PC-3 (cell line): ENCODE measurements at regions not wholly inside any gene's neighbourhood (a gene's known extent, or its start where the extent isn't known, plus 50 kb on each side); places are given as distances from the start of the nearest gene placed in this dataset.

Experiments used
- ATAC-seq: fragments of 200-7000 bp; cut with Tn5 transposase; 2 replicates; pipeline ENCODE4 v1.9.1; 2020; ENCODE audit warnings: mild to moderate bottlenecking, moderate library complexity
- BruUV-seq: library from RNA; stranded (reverse); fragments of 400-500 nt; replicated peaks from 2 replicates; lab custom pipeline; 2021; lab: Mats Ljungman, UMichigan
- CTCF ChIA-PET: fragments of 300-600 bp; sonication (Branson Sonifier 250); formaldehyde crosslinking; loops from one replicate; lab custom pipeline; 2022; ENCODE audit warnings: antibody characterized with exemption; lab: Charles Lee
- POLR2A ChIA-PET: fragments of 300-600 bp; sonication (Branson Sonifier 250); formaldehyde crosslinking; loops from one replicate; lab custom pipeline; 2022; ENCODE audit warnings: antibody characterized with exemption; ENCODE audit not compliant: unreplicated experiment; lab: Charles Lee
- DNase-seq: peaks from one replicate; pipeline ENCODE4 v3.0.0-alpha.2; 2015
- H2AFZ ChIP-seq: fragments of 300-600 bp; sonication (generic); 2 replicates; pipeline ENCODE4 v1.6.0; 2016; ENCODE audit warnings: antibody characterized with exemption, low read length
- H3F3A ChIP-seq: fragments of 300-600 bp; sonication (generic); one replicate; pipeline ENCODE4 v1.6.0; 2017; ENCODE audit warnings: antibody characterized with exemption, low read length, control low read depth, mild to moderate bottlenecking; ENCODE audit not compliant: unreplicated experiment
- H3K27ac ChIP-seq: fragments of 300-600 bp; sonication (generic); 2 replicates; pipeline ENCODE4 v1.5.1; 2016; ENCODE audit warnings: mild to moderate bottlenecking, low read length
- H3K27me3 ChIP-seq: fragments of 300-600 bp; sonication (generic); 2 replicates; pipeline ENCODE4 v1.6.1; 2016; ENCODE audit warnings: low read length, mixed read lengths
- H3K36me3 ChIP-seq: fragments of 300-600 bp; sonication (generic); 2 replicates; pipeline ENCODE4 v1.6.1; 2016; ENCODE audit warnings: low read depth, mixed run types, low read length, mixed read lengths
- H3K4me1 ChIP-seq: fragments of 300-600 bp; sonication (generic); 2 replicates; pipeline ENCODE4 v1.5.1; 2016; ENCODE audit warnings: low read length; ENCODE audit not compliant: insufficient read depth
- H3K4me2 ChIP-seq: fragments of 300-600 bp; sonication (generic); 2 replicates; pipeline ENCODE4 v1.6.0; 2016; ENCODE audit warnings: low read length
- H3K4me3 ChIP-seq: fragments of 300-600 bp; sonication (generic); 2 replicates; pipeline ENCODE4 v1.5.1; 2016; ENCODE audit warnings: mild to moderate bottlenecking, low read length, mixed read lengths
- H3K79me2 ChIP-seq: fragments of 300-600 bp; sonication (generic); 2 replicates; pipeline ENCODE4 v1.6.1; 2017; ENCODE audit warnings: low read length, mixed read lengths
- H3K9ac ChIP-seq: fragments of 300-600 bp; sonication (generic); 2 replicates; pipeline ENCODE4 v1.6.0; 2016; ENCODE audit warnings: mild to moderate bottlenecking, low read length
- H3K9me2 ChIP-seq: fragments of 300-600 bp; sonication (generic); replicated peaks from 2 replicates; pipeline ENCODE4 v1.6.1; 2016; ENCODE audit warnings: mixed run types, low read length, mixed read lengths
- H3K9me3 ChIP-seq: fragments of 300-600 bp; sonication (generic); 2 replicates; pipeline ENCODE4 v1.6.1; 2016; ENCODE audit warnings: low read length, mixed read lengths
- H4K20me1 ChIP-seq: fragments of 300-600 bp; sonication (generic); 2 replicates; pipeline ENCODE4 v1.6.1; 2016; ENCODE audit warnings: low read length, mixed read lengths
- EZH2 ChIP-seq: fragments of 300-600 bp; sonication (generic); IDR thresholded peaks from one replicate; pipeline ENCODE4 v1.6.1; 2017; ENCODE audit warnings: antibody characterized with exemption, mild to moderate bottlenecking, low read length; ENCODE audit not compliant: unreplicated experiment
- EZH2phosphoT487 ChIP-seq: fragments of 300-600 bp; sonication (generic); IDR thresholded peaks from 2 replicates; pipeline ENCODE4 v1.6.1; 2018; ENCODE audit warnings: mild to moderate bottlenecking, antibody characterized with exemption, low read length, borderline replicate concordance
- intact Hi-C: fragments of 100-400 bp; cut with micrococcal nuclease; formaldehyde crosslinking; loops from 2 replicates; pipeline ENCODE4 v1.9.0; 2023
- TF ChIP-seq, protein P1 (sequence below): fragments of 300-600 bp; sonication (generic); conservative IDR thresholded peaks from 2 replicates; pipeline ENCODE4 v1.5.1; 2017; ENCODE audit warnings: antibody characterized with exemption, low read depth, mild to moderate bottlenecking, low read length

DNA sequence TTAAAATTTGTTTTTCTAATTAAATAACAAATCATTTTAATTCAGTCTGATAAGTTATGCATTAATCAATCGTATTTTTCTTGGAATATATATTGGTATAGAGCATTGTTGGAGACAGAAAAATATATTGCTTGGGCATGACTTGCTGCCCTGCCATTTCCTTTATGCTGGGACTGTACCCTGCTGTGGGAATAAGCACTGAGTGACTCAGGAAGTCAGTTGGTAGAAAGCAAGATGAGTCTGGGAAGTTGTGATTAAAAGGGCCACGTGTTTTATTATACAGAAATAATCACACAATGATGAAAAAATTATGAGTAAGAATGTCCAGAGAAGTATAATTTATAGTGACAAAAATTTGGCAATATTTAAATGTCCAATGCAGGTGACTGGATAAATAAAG, 139.5 kb downstream of the KIF18A start:
- ATAC-seq = no peak

DNA sequence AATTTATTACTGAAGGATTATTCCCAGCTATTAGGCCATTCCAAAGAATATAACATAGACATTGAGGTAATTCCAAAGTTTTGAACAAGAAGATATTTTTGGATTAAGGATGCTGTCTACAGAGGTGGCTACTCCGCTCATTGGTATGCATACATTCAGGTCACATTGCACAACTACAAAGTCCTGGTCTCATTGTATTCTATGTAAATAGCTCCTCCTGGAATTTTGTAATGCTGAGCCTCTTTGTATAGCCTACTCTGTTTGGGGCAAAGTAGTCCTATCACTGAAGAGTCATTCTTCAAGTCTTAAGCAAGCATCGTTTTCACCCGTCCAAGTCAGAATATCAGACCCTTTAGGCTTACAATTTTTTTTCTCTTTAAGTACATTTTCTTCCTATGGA, 142.4 kb downstream of the KIF18A start:
- Histone ChIP-seq H3K9me3 (no peaks in the 10 kb centered on the region), H3K27me3 (no peaks in the 10 kb centered on the region), H3K9me2 (no peaks in the 10 kb centered on the region), H3K27ac (no peak overlapping the region), H3K4me2 (no peak overlapping the region), H3K4me1 (peaks cover 7% of the 10 kb centered on the region; the same call in 1 of the 2 replicates), H3K36me3 (no peaks in the 10 kb centered on the region), H3K9ac (no peak overlapping the region), H4K20me1 (no peaks in the 10 kb centered on the region), H3K4me3 (no peak overlapping the region), H3K79me2 (no peaks in the 10 kb centered on the region), H2AFZ (no peak overlapping the region), H3F3A (no peaks in the 10 kb centered on the region)
- no peak for ATAC-seq
- intact Hi-C loops = no loop called here
- TF ChIP-seq, protein P1, sequence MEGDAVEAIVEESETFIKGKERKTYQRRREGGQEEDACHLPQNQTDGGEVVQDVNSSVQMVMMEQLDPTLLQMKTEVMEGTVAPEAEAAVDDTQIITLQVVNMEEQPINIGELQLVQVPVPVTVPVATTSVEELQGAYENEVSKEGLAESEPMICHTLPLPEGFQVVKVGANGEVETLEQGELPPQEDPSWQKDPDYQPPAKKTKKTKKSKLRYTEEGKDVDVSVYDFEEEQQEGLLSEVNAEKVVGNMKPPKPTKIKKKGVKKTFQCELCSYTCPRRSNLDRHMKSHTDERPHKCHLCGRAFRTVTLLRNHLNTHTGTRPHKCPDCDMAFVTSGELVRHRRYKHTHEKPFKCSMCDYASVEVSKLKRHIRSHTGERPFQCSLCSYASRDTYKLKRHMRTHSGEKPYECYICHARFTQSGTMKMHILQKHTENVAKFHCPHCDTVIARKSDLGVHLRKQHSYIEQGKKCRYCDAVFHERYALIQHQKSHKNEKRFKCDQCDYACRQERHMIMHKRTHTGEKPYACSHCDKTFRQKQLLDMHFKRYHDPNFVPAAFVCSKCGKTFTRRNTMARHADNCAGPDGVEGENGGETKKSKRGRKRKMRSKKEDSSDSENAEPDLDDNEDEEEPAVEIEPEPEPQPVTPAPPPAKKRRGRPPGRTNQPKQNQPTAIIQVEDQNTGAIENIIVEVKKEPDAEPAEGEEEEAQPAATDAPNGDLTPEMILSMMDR = no peak
- TF ChIP-seq EZH2 = no peak
- no peak for TF ChIP-seq EZH2phosphoT487
- ChIA-PET CTCF (interaction anchor here (0.6 kb wide), 1 partner anchor 248 kb away, joined by 3 read pairs; no protein-coding TSS in a partner anchor), POLR2A (no interaction called here)
- BruUV-seq = no TSS peak
- DNase-seq = no peak

More for the DNA sequence above, 139.5 kb downstream of the KIF18A start:
- Histone ChIP-seq H3K9me2 (no peaks in the 10 kb centered on the region), H3K4me3 (no peak overlapping the region), H3F3A (no peaks in the 10 kb centered on the region), H3K27ac (no peak overlapping the region), H3K4me2 (no peak overlapping the region), H3K36me3 (no peaks in the 10 kb centered on the region), H3K9ac (no peak overlapping the region), H4K20me1 (no peaks in the 10 kb centered on the region), H2AFZ (no peak overlapping the region), H3K9me3 (no peaks in the 10 kb centered on the region), H3K27me3 (no peaks in the 10 kb centered on the region), H3K79me2 (no peaks in the 10 kb centered on the region), H3K4me1 (no peaks in the 10 kb centered on the region)
- BruUV-seq = no TSS peak
- POLR2A ChIA-PET = no interaction called here
- intact Hi-C loops = no loop called here
- DNase-seq = no peak
- CTCF ChIA-PET = no interaction called here
- TF ChIP-seq EZH2phosphoT487 = no peak
- TF ChIP-seq, protein P1 = no peak
- TF ChIP-seq EZH2 = no peak

DNA sequence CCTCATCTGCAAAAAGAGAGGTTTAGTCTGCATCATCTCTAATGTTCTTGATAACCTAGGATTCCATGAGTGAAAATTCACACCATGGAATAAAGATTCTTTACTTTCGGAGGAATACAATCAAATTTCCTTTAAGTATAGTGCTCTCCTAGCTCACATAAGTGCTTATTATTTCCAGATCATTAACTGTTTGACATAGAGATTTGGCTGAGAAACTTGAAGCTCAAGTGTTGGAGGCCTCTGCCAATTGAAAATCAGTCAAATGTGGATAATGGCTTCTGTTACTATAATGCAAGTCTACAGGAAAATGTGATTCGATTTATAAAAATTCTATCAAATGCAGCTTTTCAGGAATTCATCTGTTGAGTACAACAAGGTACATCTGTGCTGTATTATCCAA, 144.6 kb downstream of the KIF18A start:
- no TSS peak for BruUV-seq
- Histone ChIP-seq H3K4me3 (no peak overlapping the region), H3K9ac (no peak overlapping the region), H3K79me2 (no peaks in the 10 kb centered on the region), H3K36me3 (no peaks in the 10 kb centered on the region), H3K27ac (no peak overlapping the region), H3K9me3 (no peaks in the 10 kb centered on the region), H4K20me1 (no peaks in the 10 kb centered on the region), H3K27me3 (no peaks in the 10 kb centered on the region), H2AFZ (no peak overlapping the region), H3K9me2 (no peaks in the 10 kb centered on the region), H3K4me1 (peaks cover 8% of the 10 kb centered on the region; the same call in 1 of the 2 replicates), H3K4me2 (no peak overlapping the region), H3F3A (no peaks in the 10 kb centered on the region)
- no peak for DNase-seq
- ATAC-seq = no peak
- CTCF ChIA-PET = no interaction called here
- intact Hi-C loops = no loop called here
- no peak for TF ChIP-seq EZH2phosphoT487
- TF ChIP-seq EZH2 = no peak
- TF ChIP-seq, protein P1 = no peak
- POLR2A ChIA-PET = no interaction called here
